NCI-H774 (cell line): ENCODE measurements at regions not wholly inside any gene's neighbourhood (a gene's known extent, or its start where the extent isn't known, plus 50 kb on each side); places are given as distances from the start of the nearest gene placed in this dataset.

Source experiments
- DNase-seq: peaks from one replicate; lab custom pipeline; 2025; lab: John Stamatoyannopoulos, UW

DNA sequence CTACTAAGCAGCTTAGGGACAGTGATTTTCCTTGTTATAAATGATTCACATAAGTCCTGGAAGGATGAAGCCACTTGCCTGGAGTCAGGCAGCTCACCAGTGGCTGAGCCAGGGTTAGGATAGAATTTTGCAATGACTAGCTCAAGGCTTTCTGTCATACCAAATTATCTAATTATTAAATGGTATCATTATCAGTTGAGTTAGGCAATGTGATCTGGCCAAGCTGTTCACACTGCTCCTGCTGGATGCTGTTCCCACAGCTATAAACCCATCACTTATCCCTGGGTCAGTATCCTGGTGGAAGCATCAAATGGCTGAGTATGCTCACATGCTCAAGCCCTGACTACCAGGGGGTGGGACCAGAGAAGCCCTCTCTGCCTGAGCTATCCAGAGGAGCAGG lies 235.2 kb downstream of the MTX2 start:
- DNase-seq, result no peak

GRCh38 chr2:176507786-176508185 lies 238.5 kb downstream of the MTX2 start:
- DNase-seq, result no peak

- DNase-seq, result no peak
Measured at GRCh38 chr2:176508374-176508773, 239.1 kb downstream of the MTX2 start.

DNA sequence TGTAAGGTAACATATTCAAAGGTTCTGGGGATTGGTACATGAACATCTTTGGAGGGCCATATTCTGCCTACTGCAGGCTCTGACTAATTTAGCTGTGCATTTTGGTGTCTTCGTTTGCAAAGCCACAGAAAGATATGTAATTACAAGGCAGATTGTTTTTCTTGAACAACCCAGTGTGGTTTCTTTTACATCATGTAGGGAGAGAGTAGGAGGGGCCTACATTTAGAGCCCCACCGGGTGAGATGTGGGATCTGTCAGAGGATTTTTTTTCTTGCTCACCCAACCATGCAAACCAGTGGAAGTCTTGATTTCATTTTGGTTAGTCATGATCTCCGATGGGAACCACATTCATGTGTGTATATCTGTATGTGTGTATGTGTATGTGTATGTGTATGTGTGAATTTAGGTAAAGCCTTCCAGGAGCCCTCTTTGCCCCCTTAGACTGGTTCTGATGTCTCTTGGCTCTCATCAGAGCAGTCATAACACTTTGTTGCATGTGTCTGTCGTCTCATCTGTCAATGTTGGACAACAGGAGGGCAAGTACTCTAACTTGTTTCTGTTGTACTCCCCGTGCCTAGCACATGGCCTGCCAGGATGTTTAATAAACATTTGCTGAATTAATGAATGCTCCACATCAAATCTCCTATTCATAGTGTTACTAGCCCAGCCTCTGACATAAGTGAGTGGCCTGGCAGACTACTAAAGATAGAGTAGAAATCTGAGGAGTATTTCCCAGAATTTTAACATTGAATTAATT lies 239.9 kb downstream of the MTX2 start:
- no peak for DNase-seq

GRCh38 chr2:176514276-176514675 lies 245.0 kb downstream of the MTX2 start:
- no peak for DNase-seq

- DNase-seq, result no peak
Measured at GRCh38 chr2:176514805-176515500, 245.7 kb downstream of the MTX2 start.

- DNase-seq, result no peak
Measured at GRCh38 chr2:176516051-176516602, 246.9 kb downstream of the MTX2 start.

GRCh38 chr2:176518823-176519222 lies 249.6 kb downstream of the MTX2 start:
- no peak for DNase-seq

DNA sequence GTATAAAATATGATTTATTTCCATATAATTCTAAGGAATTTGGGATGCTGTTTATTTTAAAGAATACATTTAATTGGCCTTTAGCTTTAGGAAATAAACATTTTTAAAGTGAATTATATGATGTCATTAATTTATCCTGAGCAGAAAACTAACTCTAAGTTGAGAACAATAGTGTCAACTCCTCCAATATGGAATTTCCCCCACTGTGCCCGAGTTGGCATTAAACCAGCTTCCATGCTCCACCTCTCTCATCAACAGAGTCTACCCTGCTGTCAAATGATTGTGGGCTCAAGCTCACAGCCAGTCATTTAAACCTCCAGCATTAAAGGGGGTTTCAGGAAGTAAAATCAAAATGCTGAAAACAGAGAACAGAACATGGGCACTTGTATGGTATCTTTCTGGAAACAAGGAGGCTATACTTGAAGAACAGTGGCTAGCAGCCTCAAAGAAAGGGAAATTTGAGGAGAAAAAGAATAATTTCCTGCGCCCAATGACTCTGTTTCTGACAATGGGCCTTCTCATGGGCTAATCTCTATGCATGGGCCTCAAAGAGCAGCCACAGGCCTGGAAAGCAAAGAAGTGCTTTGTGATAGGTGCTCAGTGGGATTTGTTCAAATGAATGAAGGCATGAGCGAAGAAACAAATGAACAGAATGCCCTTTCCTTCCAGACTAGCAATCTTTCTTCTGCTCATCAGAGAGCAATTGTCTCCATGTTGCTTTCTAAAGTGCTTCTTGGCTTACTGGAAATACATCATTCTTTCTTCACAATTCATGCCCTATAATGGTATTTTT lies 252.8 kb downstream of the MTX2 start:
- no peak for DNase-seq

DNA sequence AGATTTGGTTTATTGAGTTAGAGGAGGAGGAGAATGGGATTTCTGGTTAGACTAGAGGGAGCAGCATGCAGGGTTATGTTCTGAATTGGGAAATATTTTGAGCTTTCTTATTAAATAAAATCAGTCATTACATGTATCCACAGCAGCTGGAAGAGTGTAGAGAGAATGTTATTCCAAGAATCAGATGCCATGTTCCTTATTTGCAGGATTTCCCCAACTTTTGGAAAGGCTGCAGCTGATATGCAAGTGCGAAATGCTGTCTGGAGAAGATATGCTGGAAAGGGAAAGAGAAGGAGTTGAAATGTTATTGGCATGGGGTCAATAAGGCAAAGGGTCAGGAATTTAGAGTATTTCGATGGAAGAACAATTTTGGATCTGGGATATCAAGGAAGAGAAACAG lies 255.8 kb downstream of the MTX2 start:
- no peak for DNase-seq

- no peak for DNase-seq
Measured at GRCh38 chr2:176526995-176527901, 258.0 kb downstream of the MTX2 start.

DNA sequence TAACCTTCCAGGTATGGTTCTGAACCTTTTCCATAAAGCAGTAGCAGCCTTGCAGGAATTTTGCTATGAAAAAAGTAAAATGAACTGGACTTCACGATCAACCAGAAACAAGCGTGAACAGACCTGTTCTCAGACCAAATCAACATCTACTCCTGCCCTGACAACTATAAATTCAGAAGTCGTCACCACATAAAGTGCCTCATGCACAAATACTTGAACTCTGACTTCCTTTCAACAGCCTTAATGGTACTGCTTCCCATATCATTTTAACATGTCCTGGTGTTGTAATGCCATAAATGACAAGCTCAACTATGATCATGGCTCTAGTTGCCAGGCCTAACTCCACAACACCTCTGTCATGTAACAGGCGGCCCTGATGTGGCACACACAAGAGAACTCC lies 262.4 kb downstream of the MTX2 start:
- DNase-seq, result no peak

DNA sequence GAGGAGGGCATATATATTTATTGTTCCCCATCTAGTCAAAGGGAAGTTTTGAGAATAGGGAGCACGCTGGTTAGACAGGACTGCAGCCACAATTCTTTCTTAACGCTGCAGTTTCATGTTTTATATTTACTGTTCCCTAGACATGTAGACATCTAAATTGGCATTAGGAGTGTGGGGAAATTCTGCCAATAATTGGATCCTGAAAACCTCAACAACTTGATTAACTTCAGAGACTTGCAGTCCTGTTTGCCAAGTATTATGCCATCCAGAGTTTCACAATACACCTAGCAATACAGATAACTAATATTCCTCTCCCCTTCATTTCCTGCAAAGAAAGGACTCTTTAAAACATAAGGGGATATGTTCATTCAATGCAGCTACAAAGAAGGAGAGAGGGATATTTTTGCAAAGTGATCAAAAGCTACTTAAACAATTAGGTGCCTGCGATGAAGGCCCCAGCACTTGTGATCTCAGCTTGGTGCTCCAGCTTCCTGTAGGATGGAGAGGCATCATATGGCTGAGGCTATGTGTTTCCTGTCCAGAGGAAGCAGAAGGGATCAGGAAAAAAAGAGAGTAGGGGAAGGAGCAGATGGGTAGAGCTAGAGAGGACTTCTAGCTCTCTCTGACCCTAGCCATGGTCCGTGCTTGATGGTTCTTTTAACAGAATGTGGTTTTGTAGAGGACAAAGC lies 264.4 kb downstream of the MTX2 start:
- no peak for DNase-seq

- peak; percentile 32 for DNase-seq
Measured at GRCh38 chr2:176534798-176535466, 265.7 kb downstream of the MTX2 start.

- DNase-seq, result peak; percentile 28
Measured at GRCh38 chr2:176535467-176536113, 266.3 kb downstream of the MTX2 start.

DNA sequence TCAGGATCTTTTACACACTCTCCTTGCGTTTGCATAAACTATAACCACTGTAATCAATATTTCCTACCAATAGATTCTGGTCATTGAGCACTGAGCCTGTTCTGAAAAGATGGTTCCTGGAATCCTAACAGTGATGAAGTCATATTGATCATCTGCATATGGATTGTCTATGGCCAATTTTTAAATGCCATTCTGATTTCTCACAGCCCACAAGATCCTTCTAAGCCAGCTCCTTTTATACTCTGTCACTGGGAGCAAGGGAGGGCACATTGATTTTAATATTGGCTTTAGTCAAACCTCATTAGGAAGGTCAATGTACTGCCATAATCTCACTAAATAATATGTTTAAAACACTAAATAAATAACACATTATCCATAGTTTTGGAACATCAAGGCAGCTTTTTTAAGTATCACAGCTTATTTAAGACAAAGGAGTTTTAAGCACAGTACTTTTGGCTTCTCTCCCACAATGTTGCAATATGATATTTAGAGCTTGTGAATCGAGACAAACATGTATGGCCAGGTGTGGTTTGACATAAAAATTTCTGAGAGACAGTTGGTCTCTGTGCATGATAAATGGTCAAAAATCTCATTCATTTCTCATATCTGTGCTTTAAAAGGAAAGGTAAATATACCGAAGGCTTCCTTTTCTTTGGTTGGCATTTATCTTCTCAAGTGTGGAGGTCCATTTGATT lies 267.3 kb downstream of the MTX2 start:
- DNase-seq, result no peak

DNA sequence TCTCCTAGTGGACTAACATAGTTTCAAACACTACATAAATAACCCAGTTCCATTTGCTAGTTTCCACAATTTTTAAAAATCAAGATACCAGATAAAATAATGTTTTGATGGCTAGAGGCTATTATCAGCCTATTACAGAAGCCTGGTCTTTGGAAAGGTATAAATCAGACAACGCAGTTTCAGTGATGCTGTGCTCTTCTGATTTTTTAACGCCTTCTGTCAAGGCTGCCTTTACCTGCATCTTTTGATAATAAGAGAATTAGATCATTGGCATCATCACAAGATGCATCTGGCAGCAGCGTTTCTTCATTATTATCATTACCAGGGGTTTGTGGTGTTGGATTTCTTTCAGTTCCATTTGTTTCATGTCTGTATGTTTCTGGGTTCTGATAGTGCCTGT lies 268.7 kb downstream of the MTX2 start:
- no peak for DNase-seq

DNA sequence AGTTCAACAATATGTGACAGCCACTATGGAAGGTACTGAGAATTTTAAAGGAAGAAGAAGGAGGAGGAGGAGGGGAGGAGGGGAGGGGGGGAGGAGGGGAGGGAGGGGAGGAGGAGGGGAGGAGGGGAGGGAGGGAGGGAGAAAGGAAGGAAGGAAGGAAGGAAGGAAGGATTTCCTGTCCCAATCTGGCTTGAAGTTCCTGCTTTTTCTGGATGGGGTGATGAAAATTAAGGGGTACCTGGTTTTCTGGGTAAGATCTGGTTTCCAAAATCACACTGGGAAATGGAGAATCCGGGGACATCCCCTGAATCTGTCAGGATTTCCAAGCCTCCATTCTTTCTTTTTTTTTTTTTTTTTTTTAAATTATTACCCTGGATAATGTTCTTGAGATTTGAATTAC lies 271.8 kb downstream of the MTX2 start:
- DNase-seq, result no peak

- no peak for DNase-seq
Measured at GRCh38 chr2:176542476-176542875, 273.2 kb downstream of the MTX2 start.
